HEK293T (cell line): ENCODE measurements at regions not wholly inside any gene's neighbourhood (a gene's known extent, or its start where the extent isn't known, plus 50 kb on each side); places are given as distances from the start of the nearest gene placed in this dataset.
"Not testable (repeated sequence)": the region's sequence is repeated elsewhere in the genome, so short reads cannot be mapped to it uniquely, and the experiment has no call there.

ENCODE experiments used
- CTCF ChIA-PET: fragments of 350-600 bp; formaldehyde crosslinking; extraction: SDS; loops from one replicate; lab custom pipeline; 2021; ENCODE audit warnings: antibody characterized with exemption, inconsistent platforms; lab: Yijun Ruan, JAX
- POLR2A ChIA-PET: fragments of 350-600 bp; formaldehyde crosslinking; extraction: SDS; loops from one replicate; lab custom pipeline; 2020; ENCODE audit warnings: antibody characterized with exemption, inconsistent platforms; lab: Yijun Ruan, JAX
- DNase-seq: peaks from one replicate; pipeline ENCODE4 v3.0.0; 2012; ENCODE audit warnings: mixed read lengths; ENCODE audit errors: extremely low spot score
- ARNT ChIP-seq: fragments of 450-650 bp; IDR thresholded peaks from 2 replicates; pipeline ENCODE4 v1.6.1; 2017; ENCODE audit warnings: mild to moderate bottlenecking
- BHLHE40 ChIP-seq: fragments of 450-650 bp; IDR thresholded peaks from 2 replicates; pipeline ENCODE4 v1.6.1; 2016; ENCODE audit warnings: mild to moderate bottlenecking, moderate library complexity, borderline replicate concordance
- CTBP1 ChIP-seq: fragments of 450-650 bp; IDR thresholded peaks from 2 replicates; pipeline ENCODE4 v1.6.1; 2016; ENCODE audit warnings: borderline replicate concordance
- ELF4 ChIP-seq: fragments of 450-650 bp; IDR thresholded peaks from 2 replicates; pipeline ENCODE4 v1.6.1; 2017; ENCODE audit warnings: antibody characterized with exemption
- FOXA1 ChIP-seq: fragments of 450-650 bp; IDR thresholded peaks from 2 replicates; pipeline ENCODE4 v1.6.1; 2016; ENCODE audit warnings: mild to moderate bottlenecking
- FOXK2 ChIP-seq: fragments of 450-650 bp; IDR thresholded peaks from 2 replicates; pipeline ENCODE4 v1.6.1; 2016; ENCODE audit warnings: mild to moderate bottlenecking
- FOXM1 ChIP-seq: fragments of 450-650 bp; IDR thresholded peaks from 2 replicates; pipeline ENCODE4 v1.6.1; 2017; ENCODE audit warnings: mild to moderate bottlenecking, borderline replicate concordance
- HDGF ChIP-seq: fragments of 450-650 bp; IDR thresholded peaks from 2 replicates; pipeline ENCODE4 v1.6.1; 2017; ENCODE audit warnings: antibody characterized with exemption, borderline replicate concordance
- L3MBTL2 ChIP-seq: fragments of 450-650 bp; conservative IDR thresholded peaks from 2 replicates; pipeline ENCODE4 v1.6.1; 2016; ENCODE audit warnings: mild to moderate bottlenecking
- LEF1 ChIP-seq: fragments of 450-650 bp; IDR thresholded peaks from 2 replicates; pipeline ENCODE4 v1.6.1; 2017; ENCODE audit warnings: mild to moderate bottlenecking, borderline replicate concordance
- NFRKB ChIP-seq: fragments of 450-650 bp; IDR thresholded peaks from 2 replicates; pipeline ENCODE4 v1.6.1; 2016; ENCODE audit warnings: mild to moderate bottlenecking, moderate library complexity
- SP1 ChIP-seq: fragments of 450-650 bp; IDR thresholded peaks from 2 replicates; pipeline ENCODE4 v1.6.1; 2017
- SUZ12 ChIP-seq: fragments of 450-650 bp; IDR thresholded peaks from 2 replicates; pipeline ENCODE4 v1.6.1; 2016; ENCODE audit warnings: mild to moderate bottlenecking
- TARDBP ChIP-seq: fragments of 450-650 bp; IDR thresholded peaks from 2 replicates; pipeline ENCODE4 v1.6.1; 2016
- ZNF384 ChIP-seq: fragments of 450-650 bp; IDR thresholded peaks from 2 replicates; pipeline ENCODE4 v1.6.1; 2016
- TF ChIP-seq, protein P1 (sequence below): fragments of 450-650 bp; IDR thresholded peaks from 2 replicates; pipeline ENCODE4 v1.6.1; 2016

DNA sequence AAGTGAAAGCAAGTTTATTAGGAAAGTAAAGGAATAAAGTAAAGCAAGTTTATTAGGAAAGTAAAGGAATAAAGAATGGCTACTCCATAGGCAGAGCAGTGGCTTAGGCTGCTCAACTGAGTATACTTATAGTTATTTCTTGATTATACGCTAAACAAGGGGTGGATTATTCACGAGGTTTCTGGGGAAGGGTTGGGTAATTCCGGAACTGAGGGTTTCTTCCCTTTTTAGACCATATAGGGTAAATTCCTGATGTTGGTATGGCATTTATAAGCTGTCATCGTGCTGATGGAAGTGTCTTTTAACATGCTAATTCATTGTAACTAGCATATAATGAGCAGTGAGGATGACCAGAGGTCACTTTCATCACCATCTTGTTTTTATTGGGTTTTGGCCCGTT, 194.3 kb downstream of the DLEU7 start:
- DNase-seq, result no peak
- POLR2A ChIA-PET, result no interaction called here
- CTCF ChIA-PET, result no interaction called here
- TF ChIP-seq SUZ12, result no peak
- no peak for TF ChIP-seq FOXA1
- TF ChIP-seq, protein P1, sequence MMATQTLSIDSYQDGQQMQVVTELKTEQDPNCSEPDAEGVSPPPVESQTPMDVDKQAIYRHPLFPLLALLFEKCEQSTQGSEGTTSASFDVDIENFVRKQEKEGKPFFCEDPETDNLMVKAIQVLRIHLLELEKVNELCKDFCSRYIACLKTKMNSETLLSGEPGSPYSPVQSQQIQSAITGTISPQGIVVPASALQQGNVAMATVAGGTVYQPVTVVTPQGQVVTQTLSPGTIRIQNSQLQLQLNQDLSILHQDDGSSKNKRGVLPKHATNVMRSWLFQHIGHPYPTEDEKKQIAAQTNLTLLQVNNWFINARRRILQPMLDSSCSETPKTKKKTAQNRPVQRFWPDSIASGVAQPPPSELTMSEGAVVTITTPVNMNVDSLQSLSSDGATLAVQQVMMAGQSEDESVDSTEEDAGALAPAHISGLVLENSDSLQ, result no peak
- no peak for TF ChIP-seq HDGF
- TF ChIP-seq ARNT, result no peak
- no peak for TF ChIP-seq FOXM1
- TF ChIP-seq ELF4, result no peak

DNA sequence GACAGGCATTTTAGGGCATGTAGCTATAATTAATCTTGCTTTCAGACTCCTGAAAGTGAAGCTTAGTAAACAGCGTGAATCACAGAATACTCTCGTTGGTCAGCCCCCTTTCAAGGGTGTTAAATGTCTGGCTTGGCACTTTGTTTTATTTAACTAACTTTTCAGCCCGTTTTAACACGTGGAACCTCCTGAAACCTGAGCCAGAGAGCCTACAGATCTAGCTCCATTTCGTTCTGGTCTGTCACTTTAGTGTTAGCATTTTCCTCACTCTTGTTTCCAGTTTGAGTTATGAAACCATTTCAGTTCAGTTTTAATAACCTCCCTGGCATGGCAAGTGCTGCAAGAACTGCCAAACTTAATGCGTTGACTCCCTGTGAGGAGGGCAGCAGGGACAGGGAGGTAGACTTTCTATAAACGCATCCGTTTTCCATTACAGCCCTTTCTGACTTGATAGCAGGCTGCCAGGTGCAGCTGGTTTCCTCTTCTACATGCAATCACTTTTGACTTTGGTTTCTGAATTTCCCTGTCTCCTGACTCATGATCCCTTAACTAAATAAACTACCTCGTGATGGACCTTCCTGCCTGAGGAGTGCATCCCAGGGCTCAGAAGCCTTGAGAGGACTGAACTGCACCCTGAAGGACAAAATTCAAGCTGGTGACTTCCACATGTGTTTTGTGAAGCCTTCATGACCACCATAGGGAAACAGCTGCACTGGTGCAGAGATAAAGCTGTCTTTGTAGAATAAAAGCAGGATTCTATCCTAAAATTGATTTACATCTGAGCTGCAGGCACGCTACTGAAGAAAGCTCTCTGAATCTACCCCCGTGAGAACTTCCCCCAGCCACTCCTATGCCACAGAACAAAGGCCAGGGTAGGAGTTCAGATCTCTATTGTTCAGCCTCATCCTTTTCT, 192.6 kb downstream of the DLEU7 start:
- POLR2A ChIA-PET, result interaction anchor here (1.0 kb wide), 1 partner anchor 27 kb away, joined by 3 read pairs; no protein-coding TSS in a partner anchor

DNA sequence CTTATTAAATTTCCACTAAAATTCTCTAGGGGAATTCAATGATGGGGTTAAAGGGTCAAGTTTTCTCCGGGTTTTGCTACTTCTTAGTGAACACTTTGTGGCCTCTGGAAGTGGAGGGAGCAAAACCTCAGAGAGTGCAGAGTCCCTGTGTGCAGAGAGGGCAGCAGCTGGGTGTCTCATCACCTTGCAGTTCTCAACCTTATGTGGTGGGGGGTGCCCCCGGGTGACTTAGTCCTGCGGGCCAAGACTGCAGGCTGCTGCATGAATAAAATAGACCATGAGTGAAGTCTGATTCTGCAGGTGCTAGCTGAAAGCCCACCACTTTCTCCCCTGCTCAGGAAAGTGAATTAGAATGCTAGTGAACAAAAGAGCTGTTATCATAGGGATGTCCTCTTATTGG, 191.6 kb downstream of the DLEU7 start:
- TF ChIP-seq TARDBP (no peak), LEF1 (no peak), SP1 (no peak), SUZ12 (no peak), ARNT (no peak), FOXK2 (no peak), L3MBTL2 (no peak), HDGF (no peak), ELF4 (no peak), ZNF384 (no peak), FOXM1 (no peak), BHLHE40 (no peak)
- ChIA-PET POLR2A (interaction anchor here (1.0 kb wide), 1 partner anchor 26 kb away, joined by 3 read pairs; no protein-coding TSS in a partner anchor), CTCF (no interaction called here)
- no peak for DNase-seq

More for the DNA sequence above, 192.6 kb downstream of the DLEU7 start:
- CTCF ChIA-PET, result no interaction called here
- no peak for TF ChIP-seq NFRKB
- no peak for TF ChIP-seq ELF4
- no peak for TF ChIP-seq BHLHE40
- no peak for TF ChIP-seq CTBP1
- TF ChIP-seq FOXK2, result no peak
- TF ChIP-seq LEF1, result no peak
- no peak for TF ChIP-seq ZNF384
- TF ChIP-seq SUZ12, result no peak
- TF ChIP-seq, protein P1, result no peak
- TF ChIP-seq SP1, result no peak
- TF ChIP-seq FOXM1, result no peak
- TF ChIP-seq ARNT, result no peak
- TF ChIP-seq FOXA1, result no peak
- no peak for TF ChIP-seq TARDBP
- TF ChIP-seq HDGF, result no peak
- no peak for TF ChIP-seq L3MBTL2
- DNase-seq, result no peak

DNA sequence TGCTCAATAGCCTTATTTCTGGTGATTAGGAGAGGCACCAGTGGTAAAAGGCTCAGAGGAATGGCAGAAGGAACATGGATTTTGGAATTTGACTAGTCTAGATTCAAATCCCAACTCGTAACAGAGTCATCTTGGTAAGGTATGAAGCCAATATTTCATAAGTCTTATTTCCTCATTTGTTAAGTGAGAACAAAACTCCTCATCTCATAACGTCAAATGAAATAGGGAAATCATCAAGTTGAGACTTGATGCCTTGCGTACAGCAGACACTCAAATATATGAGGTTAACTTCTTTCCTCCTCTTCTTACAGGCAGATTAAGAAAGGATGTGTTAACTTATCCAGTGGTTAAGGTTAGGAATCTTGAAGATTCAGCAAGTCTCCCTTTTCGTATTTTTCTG, 189.2 kb downstream of the DLEU7 start:
- ChIA-PET CTCF (no interaction called here), POLR2A (no interaction called here)
- no peak for DNase-seq
- no peak for TF ChIP-seq FOXK2
- TF ChIP-seq, protein P1, result no peak
- TF ChIP-seq L3MBTL2, result no peak
- TF ChIP-seq CTBP1, result no peak
- no peak for TF ChIP-seq HDGF
- TF ChIP-seq ELF4, result no peak
- TF ChIP-seq SP1, result no peak
- TF ChIP-seq NFRKB, result no peak
- no peak for TF ChIP-seq BHLHE40
- no peak for TF ChIP-seq ARNT
- TF ChIP-seq SUZ12, result no peak
- no peak for TF ChIP-seq FOXM1
- no peak for TF ChIP-seq TARDBP
- no peak for TF ChIP-seq ZNF384
- TF ChIP-seq FOXA1, result no peak
- no peak for TF ChIP-seq LEF1

DNA sequence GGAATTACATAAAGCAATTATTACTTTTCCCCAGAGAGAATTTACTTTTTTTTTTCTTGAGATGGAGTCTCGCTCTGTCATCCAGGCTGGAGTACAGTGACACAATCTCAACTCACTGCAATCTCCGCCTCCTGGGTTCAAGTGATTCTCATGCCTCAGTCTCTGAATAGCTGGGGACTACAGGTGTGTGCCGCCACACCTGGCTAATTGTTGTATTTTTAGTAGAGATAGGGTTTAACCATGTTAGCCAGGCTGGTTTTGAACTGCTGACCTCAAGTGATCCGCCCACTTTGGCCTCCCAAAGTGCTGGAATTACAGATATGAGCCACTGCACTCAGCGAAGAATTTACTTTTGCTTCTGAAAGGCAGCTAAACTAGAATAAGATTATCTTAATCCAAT, 181.6 kb downstream of the DLEU7 start:
- DNase-seq, POLR2A ChIA-PET: not testable (repeated sequence)
- CTCF ChIA-PET, result interaction anchor here (0.6 kb wide), 1 partner anchor 203 kb away, joined by 3 read pairs; no protein-coding TSS in a partner anchor

DNA sequence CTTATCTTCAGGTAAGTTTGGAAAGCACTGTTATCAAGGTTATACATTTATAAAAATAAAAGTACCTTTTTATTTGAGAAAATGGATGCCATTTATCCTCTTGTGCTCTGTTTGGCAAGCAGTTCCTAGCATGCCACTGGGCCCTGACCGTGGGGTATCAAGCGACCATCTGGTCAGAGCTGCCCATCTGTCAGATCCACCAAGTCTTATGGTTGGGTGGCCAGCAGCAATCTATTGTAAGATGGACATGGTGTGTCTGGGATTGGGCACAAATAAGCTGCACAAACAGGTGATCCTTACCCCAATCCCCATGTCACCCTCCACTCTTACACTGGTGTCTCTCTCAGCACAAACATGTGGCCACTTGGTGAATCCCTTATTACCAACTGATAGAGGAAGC, 178.5 kb downstream of the DLEU7 start:
- DNase-seq, result no peak
- ChIA-PET CTCF (no interaction called here), POLR2A (no interaction called here)
- TF ChIP-seq NFRKB, result no peak
- no peak for TF ChIP-seq FOXM1
- no peak for TF ChIP-seq LEF1
- TF ChIP-seq ELF4, result no peak
